ENCODE measurements at regions not wholly inside any gene's neighbourhood (a gene's known extent, or its start where the extent isn't known, plus 50 kb on each side); places are given as distances from the start of the nearest gene placed in this dataset.
"Not testable (repeated sequence)": the region's sequence is repeated elsewhere in the genome, so short reads cannot be mapped to it uniquely, and the experiment has no call there.

DNA sequence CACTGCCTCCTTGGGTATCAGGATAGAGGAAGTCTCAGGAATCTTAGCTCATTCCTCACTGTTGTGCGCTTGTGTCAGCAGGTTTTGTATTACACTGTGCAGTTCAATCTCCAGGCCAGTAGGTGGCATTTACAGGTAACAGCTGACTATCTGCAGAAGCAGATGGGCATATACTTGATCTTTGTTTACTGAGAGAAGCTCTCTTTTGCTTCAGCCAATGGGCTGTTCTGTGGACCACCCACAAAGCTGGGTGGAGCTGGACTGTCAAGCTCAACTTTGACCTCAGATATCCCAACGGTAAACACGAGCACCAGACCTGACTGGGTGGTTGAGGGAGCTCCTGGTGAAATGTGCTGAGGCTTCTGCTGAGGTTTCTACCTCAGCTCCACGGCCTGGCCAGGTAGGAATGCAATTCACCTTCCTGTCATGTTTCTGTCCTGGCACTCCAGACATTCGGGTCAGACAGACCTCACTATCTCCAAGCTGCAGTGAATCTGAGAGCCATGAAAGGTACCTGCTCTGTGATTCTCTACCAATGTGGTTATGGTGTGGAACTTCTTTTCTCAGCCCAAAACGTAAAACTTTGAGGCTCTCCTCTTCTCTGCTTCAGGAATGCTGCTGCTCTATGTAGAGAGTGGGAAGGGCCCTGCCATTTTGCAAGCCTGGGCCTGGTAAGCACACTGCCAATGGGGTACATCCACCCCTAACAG lies 167.9 kb upstream of the ACTBL2 start:
- no peaks in the 10 kb centered on the region for H3K4me1 Mint-ChIP-seq (ENCODE audit: low read depth)
- H3K4me3 Mint-ChIP-seq (ENCODE audit: low read depth) = no peak overlapping the region
- H3K27me3 Mint-ChIP-seq = no peaks in the 10 kb centered on the region
- TF ChIP-seq, protein P1, sequence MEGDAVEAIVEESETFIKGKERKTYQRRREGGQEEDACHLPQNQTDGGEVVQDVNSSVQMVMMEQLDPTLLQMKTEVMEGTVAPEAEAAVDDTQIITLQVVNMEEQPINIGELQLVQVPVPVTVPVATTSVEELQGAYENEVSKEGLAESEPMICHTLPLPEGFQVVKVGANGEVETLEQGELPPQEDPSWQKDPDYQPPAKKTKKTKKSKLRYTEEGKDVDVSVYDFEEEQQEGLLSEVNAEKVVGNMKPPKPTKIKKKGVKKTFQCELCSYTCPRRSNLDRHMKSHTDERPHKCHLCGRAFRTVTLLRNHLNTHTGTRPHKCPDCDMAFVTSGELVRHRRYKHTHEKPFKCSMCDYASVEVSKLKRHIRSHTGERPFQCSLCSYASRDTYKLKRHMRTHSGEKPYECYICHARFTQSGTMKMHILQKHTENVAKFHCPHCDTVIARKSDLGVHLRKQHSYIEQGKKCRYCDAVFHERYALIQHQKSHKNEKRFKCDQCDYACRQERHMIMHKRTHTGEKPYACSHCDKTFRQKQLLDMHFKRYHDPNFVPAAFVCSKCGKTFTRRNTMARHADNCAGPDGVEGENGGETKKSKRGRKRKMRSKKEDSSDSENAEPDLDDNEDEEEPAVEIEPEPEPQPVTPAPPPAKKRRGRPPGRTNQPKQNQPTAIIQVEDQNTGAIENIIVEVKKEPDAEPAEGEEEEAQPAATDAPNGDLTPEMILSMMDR (IDR thresholded peaks at IDR 0.05; ENCODE audit: unreplicated experiment) = peak; percentile 65
- H3K27ac Mint-ChIP-seq = no peak overlapping the region
- DNase-seq (ENCODE audit: low spot score, unreplicated experiment) = no peak
- H3K9me3 Mint-ChIP-seq (ENCODE audit: low read depth) = peaks cover 7% of the 10 kb centered on the region
- no peaks in the 10 kb centered on the region for H3K36me3 Mint-ChIP-seq (ENCODE audit: insufficient read depth)

DNA sequence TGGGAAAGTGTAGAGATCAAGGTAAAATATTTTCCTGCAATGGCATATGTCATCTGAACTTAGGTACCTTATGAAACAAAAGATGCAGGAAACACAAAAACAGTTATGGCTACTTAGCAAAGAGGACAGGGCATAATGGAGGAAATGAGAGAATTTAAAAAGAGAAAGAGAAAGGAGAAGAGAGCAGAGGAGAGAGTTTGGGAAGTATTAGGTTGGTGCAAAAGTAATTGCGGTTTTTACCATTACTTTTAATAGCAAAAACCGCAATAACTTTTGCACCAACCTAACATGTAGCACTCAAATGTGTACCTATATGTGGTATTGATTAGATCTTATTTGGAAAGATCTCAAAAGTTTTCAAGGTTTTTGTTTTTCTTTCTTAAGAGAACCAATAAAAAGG lies 160.1 kb upstream of the ACTBL2 start:
- TF ChIP-seq, protein P1 (IDR thresholded peaks at IDR 0.05; ENCODE audit: unreplicated experiment) = no peak
- Mint-ChIP-seq H3K4me3 (ENCODE audit: low read depth) (no peak overlapping the region), H3K27ac (no peak overlapping the region), H3K27me3 (peaks cover 11% of the 10 kb centered on the region), H3K4me1 (ENCODE audit: low read depth) (no peaks in the 10 kb centered on the region), H3K36me3 (ENCODE audit: insufficient read depth) (no peaks in the 10 kb centered on the region), H3K9me3 (ENCODE audit: low read depth) (peaks cover 7% of the 10 kb centered on the region)
- DNase-seq (ENCODE audit: low spot score, unreplicated experiment) = no peak

DNA sequence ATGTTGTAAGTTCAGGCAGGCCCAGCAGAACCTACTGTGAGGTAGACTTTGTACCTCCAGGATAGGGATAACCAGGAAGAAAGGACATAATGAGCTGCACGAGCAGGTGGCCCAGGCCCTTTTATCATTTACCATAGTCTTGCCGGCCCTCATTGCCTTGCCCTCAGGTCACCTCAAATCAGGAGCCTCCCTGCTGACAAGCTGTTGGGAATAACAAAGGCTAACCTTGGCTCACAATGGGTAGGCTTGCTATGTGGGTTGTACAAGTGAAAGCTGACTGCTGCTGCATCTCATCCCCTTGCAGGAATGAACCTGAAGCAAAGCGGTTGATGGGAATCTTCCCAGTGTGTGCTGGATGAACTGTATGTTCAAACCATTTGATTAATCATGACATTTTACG lies 159.5 kb upstream of the ACTBL2 start:
- H3K27ac Mint-ChIP-seq = no peak overlapping the region
- TF ChIP-seq, protein P1 (IDR thresholded peaks at IDR 0.05; ENCODE audit: unreplicated experiment) = no peak
- no peak for DNase-seq (ENCODE audit: low spot score, unreplicated experiment)

DNA sequence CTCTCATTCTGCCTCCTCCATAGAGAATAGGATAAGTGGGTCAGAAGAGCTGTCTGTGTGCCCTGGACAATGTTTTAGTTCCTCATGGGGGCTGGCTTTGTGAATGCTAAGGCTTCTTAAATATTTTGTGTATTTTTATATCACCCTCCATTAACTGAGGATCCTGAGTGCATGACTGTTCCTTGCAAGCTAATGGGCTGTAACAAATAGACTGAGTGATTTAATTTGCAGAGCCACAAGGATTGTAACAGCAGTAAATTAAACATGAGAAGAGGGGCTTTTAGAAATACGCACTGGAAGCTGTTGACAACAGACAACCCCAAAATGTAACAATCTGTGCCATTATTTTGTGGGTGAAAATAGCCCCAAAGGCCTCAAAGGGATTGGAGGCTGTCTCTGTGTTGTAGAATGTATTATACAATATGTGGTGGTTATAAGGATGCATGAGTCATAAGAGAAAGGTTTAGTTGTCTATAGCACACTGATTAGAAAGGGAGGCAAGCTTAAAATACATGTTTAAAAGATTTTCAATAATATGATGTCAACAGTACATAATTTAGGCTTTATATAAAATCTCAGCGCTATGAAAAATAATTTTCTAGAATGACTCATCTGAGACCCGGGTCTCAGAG lies 152.7 kb upstream of the ACTBL2 start:
- TF ChIP-seq, protein P1 (IDR thresholded peaks at IDR 0.05; ENCODE audit: unreplicated experiment) = no peak
- H3K9me3 Mint-ChIP-seq (ENCODE audit: low read depth) = no peaks in the 10 kb centered on the region
- H3K27me3 Mint-ChIP-seq = peaks cover 4% of the 10 kb centered on the region
- H3K4me1 Mint-ChIP-seq (ENCODE audit: low read depth) = peaks cover 2% of the 10 kb centered on the region
- H3K4me3 Mint-ChIP-seq (ENCODE audit: low read depth) = no peak overlapping the region
- H3K36me3 Mint-ChIP-seq (ENCODE audit: insufficient read depth) = no peaks in the 10 kb centered on the region
- no peak for DNase-seq (ENCODE audit: low spot score, unreplicated experiment)
- H3K27ac Mint-ChIP-seq = no peak overlapping the region

More for the DNA sequence above, 159.5 kb upstream of the ACTBL2 start:
- Mint-ChIP-seq H3K36me3 (ENCODE audit: insufficient read depth) (no peaks in the 10 kb centered on the region), H3K4me3 (ENCODE audit: low read depth) (no peak overlapping the region), H3K4me1 (ENCODE audit: low read depth) (no peaks in the 10 kb centered on the region), H3K9me3 (ENCODE audit: low read depth) (peaks cover 3% of the 10 kb centered on the region), H3K27me3 (peaks cover 11% of the 10 kb centered on the region)

DNA sequence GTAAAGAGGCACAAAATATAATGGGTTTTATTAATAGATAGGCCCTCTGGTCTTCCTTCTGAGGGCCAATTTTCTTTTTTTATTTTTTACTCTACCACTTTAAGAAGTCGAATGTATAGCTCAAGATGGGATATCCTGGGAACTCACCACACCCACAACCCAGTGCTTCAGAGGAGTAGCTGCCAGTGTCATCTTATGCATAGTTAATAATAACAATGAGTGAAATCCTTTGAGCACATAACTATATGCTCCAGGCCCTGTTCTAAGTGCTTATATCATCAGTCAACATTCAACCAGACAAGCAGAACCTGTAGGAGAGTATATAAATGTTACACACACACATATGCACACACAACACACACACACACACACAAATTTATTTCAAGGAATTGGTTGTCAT lies 150.3 kb upstream of the ACTBL2 start:
- Mint-ChIP-seq H3K9me3 (ENCODE audit: low read depth) (no peaks in the 10 kb centered on the region), H3K27ac (no peak overlapping the region), H3K27me3 (no peaks in the 10 kb centered on the region), H3K36me3 (ENCODE audit: insufficient read depth) (no peaks in the 10 kb centered on the region), H3K4me3 (ENCODE audit: low read depth) (no peak overlapping the region), H3K4me1 (ENCODE audit: low read depth) (peaks cover 2% of the 10 kb centered on the region)
- no peak for DNase-seq (ENCODE audit: low spot score, unreplicated experiment)
- TF ChIP-seq, protein P1 (IDR thresholded peaks at IDR 0.05; ENCODE audit: unreplicated experiment) = no peak

DNA sequence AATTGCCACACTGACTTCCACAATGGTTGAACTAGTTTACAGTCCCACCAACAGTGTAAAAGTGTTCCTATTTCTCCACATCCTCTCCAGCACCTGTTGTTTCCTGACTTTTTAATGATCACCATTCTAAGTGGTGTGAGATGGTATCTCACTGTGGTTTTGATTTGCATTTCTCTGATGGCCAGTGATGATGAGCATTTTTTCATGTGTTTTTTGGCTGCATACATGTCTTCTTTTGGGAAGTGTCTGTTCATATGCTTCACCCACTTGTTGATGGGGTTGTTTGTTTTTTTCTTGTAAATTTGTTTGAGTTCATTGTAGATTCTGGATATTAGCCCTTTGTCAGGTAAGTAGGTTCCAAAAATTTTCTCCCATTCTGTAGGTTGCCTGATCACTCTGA lies 148.5 kb upstream of the ACTBL2 start:
- H3K4me1 Mint-ChIP-seq (ENCODE audit: low read depth); H3K36me3 Mint-ChIP-seq (ENCODE audit: insufficient read depth); H3K4me3 Mint-ChIP-seq (ENCODE audit: low read depth); DNase-seq (ENCODE audit: low spot score, unreplicated experiment); H3K27ac Mint-ChIP-seq; H3K27me3 Mint-ChIP-seq; H3K9me3 Mint-ChIP-seq (ENCODE audit: low read depth): not testable (repeated sequence)
